ENCODE measurements at regions not wholly inside any gene's neighbourhood (a gene's known extent, or its start where the extent isn't known, plus 50 kb on each side); places are given as distances from the start of the nearest gene placed in this dataset.

GRCh38 chr5:125812651-125813050 is 610.6 kb upstream of the GRAMD2B start:
- no peak for TF ChIP-seq CTCF (IDR thresholded peaks at IDR 0.05; ENCODE audit: low read depth, low read length)
- no peak for DNase-seq (ENCODE audit: extremely low read depth, low read depth)

GRCh38 chr5:125813221-125813974 is 609.8 kb upstream of the GRAMD2B start:
- no peak for TF ChIP-seq CTCF (IDR thresholded peaks at IDR 0.05; ENCODE audit: low read depth, low read length)
- no peak for DNase-seq (ENCODE audit: extremely low read depth, low read depth)

GRCh38 chr5:125814119-125814518 is 609.1 kb upstream of the GRAMD2B start:
- TF ChIP-seq CTCF (IDR thresholded peaks at IDR 0.05; ENCODE audit: low read depth, low read length), result no peak
- no peak for DNase-seq (ENCODE audit: extremely low read depth, low read depth)

GRCh38 chr5:125823572-125823971 is 599.6 kb upstream of the GRAMD2B start:
- no peak for TF ChIP-seq CTCF (IDR thresholded peaks at IDR 0.05; ENCODE audit: low read depth, low read length)
- DNase-seq (ENCODE audit: extremely low read depth, low read depth), result no peak

GRCh38 chr5:125826214-125826613 is 597.0 kb upstream of the GRAMD2B start:
- no peak for TF ChIP-seq CTCF (IDR thresholded peaks at IDR 0.05; ENCODE audit: low read depth, low read length)
- no peak for DNase-seq (ENCODE audit: extremely low read depth, low read depth)

GRCh38 chr5:125829349-125829748 is 593.9 kb upstream of the GRAMD2B start:
- no peak for TF ChIP-seq CTCF (IDR thresholded peaks at IDR 0.05; ENCODE audit: low read depth, low read length)
- DNase-seq (ENCODE audit: extremely low read depth, low read depth), result no peak

- DNase-seq (ENCODE audit: extremely low read depth, low read depth), result no peak
These were observed 589.8 kb upstream of the GRAMD2B start for GRCh38 chr5:125833398-125833797.

More at GRCh38 chr5:125833398-125833797, 589.8 kb upstream of the GRAMD2B start:
- no peak for TF ChIP-seq CTCF (IDR thresholded peaks at IDR 0.05; ENCODE audit: low read depth, low read length)

Measured in AG09319 (cell line).